ENCODE measurements at regions not wholly inside any gene's neighbourhood (a gene's known extent, or its start where the extent isn't known, plus 50 kb on each side); places are given as distances from the start of the nearest gene placed in this dataset.

DNA sequence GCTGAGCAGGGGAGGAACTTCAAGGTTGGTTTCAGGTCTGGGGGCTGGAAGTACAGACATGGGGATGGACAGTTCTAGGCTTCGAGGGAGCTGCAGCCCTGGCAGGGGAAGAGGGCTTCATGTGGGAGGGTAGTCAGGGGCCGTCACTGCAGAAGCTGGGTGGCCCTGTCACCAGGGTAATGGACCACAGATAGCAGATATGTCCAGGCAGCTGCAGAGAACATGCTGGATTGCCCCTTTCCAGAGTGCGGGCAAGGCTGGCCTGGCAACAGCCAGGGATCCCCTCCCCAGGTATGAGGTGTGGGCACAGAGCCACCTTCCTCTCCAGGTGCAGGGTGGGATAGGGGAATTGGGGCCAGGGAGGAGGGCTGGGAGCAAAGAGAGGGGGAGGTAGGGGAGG lies 206.5 kb downstream of the GADD45G start:
- Histone ChIP-seq H3K9me2 (replicated peaks; ENCODE audit: insufficient read depth, low read length) (no peaks in the 10 kb centered on the region), H3K9ac (ENCODE audit: low read length) (no peak overlapping the region), H4K20me1 (ENCODE audit: low read depth, low read length) (no peaks in the 10 kb centered on the region), H3K27ac (ENCODE audit: low read depth, low read length) (no peak overlapping the region), H3K36me3 (ENCODE audit: low read length) (no peaks in the 10 kb centered on the region), H2AFZ (ENCODE audit: low read depth, low read length, severe bottlenecking) (no peak overlapping the region), H3K4me3 (ENCODE audit: insufficient read depth, low read length, poor library complexity, severe bottlenecking) (no peak overlapping the region), H3K27me3 (ENCODE audit: low read length) (no peaks in the 10 kb centered on the region), H3K79me2 (ENCODE audit: insufficient read depth, low read length) (no peaks in the 10 kb centered on the region), H3K4me2 (ENCODE audit: low read depth, low read length, poor library complexity, severe bottlenecking) (no peak overlapping the region), H3F3A (ENCODE audit: insufficient read depth) (no peaks in the 10 kb centered on the region), H3K9me3 (ENCODE audit: insufficient read depth, low read length) (no peaks in the 10 kb centered on the region)
- TF ChIP-seq EZH2phosphoT487 (conservative IDR thresholded peaks at IDR 0.05; ENCODE audit: low read length) (no peak), CTCF (IDR thresholded peaks at IDR 0.05; ENCODE audit: insufficient read depth, low read length, poor library complexity, severe bottlenecking) (no peak)

DNA sequence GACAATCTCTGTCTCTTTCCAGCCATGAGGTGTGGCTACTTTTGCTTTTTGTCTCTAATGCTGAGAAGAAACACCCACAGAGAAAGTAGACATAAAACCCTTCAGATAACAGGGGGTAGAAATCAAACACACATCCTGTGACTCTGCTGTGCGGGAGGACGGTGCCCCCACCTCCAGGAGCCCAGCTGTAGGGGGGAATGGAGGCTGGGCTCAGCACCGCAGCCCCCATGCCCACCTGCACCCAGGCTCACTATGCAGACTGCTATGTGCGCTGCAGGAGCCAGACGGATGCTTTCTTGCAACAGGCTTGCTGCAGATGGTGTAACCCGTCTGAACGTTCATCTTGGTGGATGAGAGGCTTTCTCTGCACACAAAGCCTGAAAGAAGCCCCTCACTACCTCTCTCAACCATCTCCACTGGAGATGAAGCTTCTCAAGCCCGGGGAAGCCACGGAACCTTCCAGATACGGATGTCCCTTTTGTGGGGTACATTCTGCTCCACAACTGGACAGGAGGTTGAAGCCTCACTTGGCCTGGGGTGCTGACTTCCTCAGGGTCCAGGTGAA lies 207.2 kb downstream of the GADD45G start:
- Histone ChIP-seq H3F3A (ENCODE audit: insufficient read depth) (no peaks in the 10 kb centered on the region), H3K27me3 (ENCODE audit: low read length) (no peaks in the 10 kb centered on the region), H3K9me2 (replicated peaks; ENCODE audit: insufficient read depth, low read length) (no peaks in the 10 kb centered on the region), H3K79me2 (ENCODE audit: insufficient read depth, low read length) (no peaks in the 10 kb centered on the region), H3K4me3 (ENCODE audit: insufficient read depth, low read length, poor library complexity, severe bottlenecking) (no peak overlapping the region), H3K27ac (ENCODE audit: low read depth, low read length) (no peak overlapping the region), H3K9ac (ENCODE audit: low read length) (no peak overlapping the region), H3K36me3 (ENCODE audit: low read length) (no peaks in the 10 kb centered on the region), H3K9me3 (ENCODE audit: insufficient read depth, low read length) (no peaks in the 10 kb centered on the region), H4K20me1 (ENCODE audit: low read depth, low read length) (no peaks in the 10 kb centered on the region), H3K4me2 (ENCODE audit: low read depth, low read length, poor library complexity, severe bottlenecking) (no peak overlapping the region), H2AFZ (ENCODE audit: low read depth, low read length, severe bottlenecking) (no peak overlapping the region)
- no peak for TF ChIP-seq CTCF (IDR thresholded peaks at IDR 0.05; ENCODE audit: insufficient read depth, low read length, poor library complexity, severe bottlenecking)

- no peak overlapping the region for H3K27ac ChIP-seq (ENCODE audit: low read depth, low read length)
- no peaks in the 10 kb centered on the region for H3K9me3 ChIP-seq (ENCODE audit: insufficient read depth, low read length)
- H3F3A ChIP-seq (ENCODE audit: insufficient read depth): no peaks in the 10 kb centered on the region
- H3K9me2 ChIP-seq (replicated peaks; ENCODE audit: insufficient read depth, low read length): no peaks in the 10 kb centered on the region
- no peak overlapping the region for H3K4me3 ChIP-seq (ENCODE audit: insufficient read depth, low read length, poor library complexity, severe bottlenecking)
- H3K9ac ChIP-seq (ENCODE audit: low read length): no peak overlapping the region
- no peaks in the 10 kb centered on the region for H3K79me2 ChIP-seq (ENCODE audit: insufficient read depth, low read length)
- no peaks in the 10 kb centered on the region for H3K27me3 ChIP-seq (ENCODE audit: low read length)
- H4K20me1 ChIP-seq (ENCODE audit: low read depth, low read length): no peaks in the 10 kb centered on the region
- H2AFZ ChIP-seq (ENCODE audit: low read depth, low read length, severe bottlenecking): no peak overlapping the region
- TF ChIP-seq EZH2phosphoT487 (conservative IDR thresholded peaks at IDR 0.05; ENCODE audit: low read length): no peak
- TF ChIP-seq CTCF (IDR thresholded peaks at IDR 0.05; ENCODE audit: insufficient read depth, low read length, poor library complexity, severe bottlenecking): no peak
- H3K4me2 ChIP-seq (ENCODE audit: low read depth, low read length, poor library complexity, severe bottlenecking): no peak overlapping the region
- no peaks in the 10 kb centered on the region for H3K36me3 ChIP-seq (ENCODE audit: low read length)
Measured at GRCh38 chr9:89812556-89813181, 207.9 kb downstream of the GADD45G start.

Data from SU-DHL-6 (cell line).